Thoracic aorta (tissue), 2 donors: ENCODE measurements at regions not wholly inside any gene's neighbourhood (a gene's known extent, or its start where the extent isn't known, plus 50 kb on each side); places are given as distances from the start of the nearest gene placed in this dataset.

Experiments
- ATAC-seq: fragments of 150-250 bp; one replicate; pipeline ENCODE4 v1.8.0; 2017; ENCODE audit warnings: low read depth; ENCODE audit not compliant: insufficient number of reproducible peaks, low FRiP score
- DNase-seq: peaks from one replicate; pipeline ENCODE4 v3.0.0-alpha.2; 2020; ENCODE audit warnings: low spot score
- H3K27ac ChIP-seq, 2 donors: fragments of 200-600 bp; sonication (generic); 1 replicate in 1 of 2; 2 replicates in 1 of 2; pipeline ENCODE4 v1.5.1; 2016; ENCODE audit warnings: mild to moderate bottlenecking in 2 of 2, moderate library complexity in 2 of 2
- H3K27me3 ChIP-seq: fragments of 200-600 bp; sonication (generic); replicated peaks from 2 replicates; pipeline ENCODE4 v1.6.0; 2016; ENCODE audit warnings: mild to moderate bottlenecking; ENCODE audit not compliant: insufficient read depth
- H3K36me3 ChIP-seq: fragments of 200-600 bp; sonication (generic); one replicate; pipeline ENCODE4 v1.5.1; 2016
- H3K4me1 ChIP-seq, 2 donors: fragments of 200-600 bp; sonication (generic); 1 replicate in 1 of 2; 2 replicates in 1 of 2; pipeline versions ENCODE4 v1.5.1 to v1.6.0; 2016; ENCODE audit warnings: low read depth in 2 of 2, mild to moderate bottlenecking in 1 of 2; ENCODE audit not compliant: control insufficient read depth in 1 of 2
- H3K4me3 ChIP-seq: fragments of 200-600 bp; sonication (generic); 2 replicates; pipeline ENCODE4 v1.5.1; 2016; ENCODE audit warnings: mild to moderate bottlenecking
- H3K9me3 ChIP-seq: fragments of 200-600 bp; sonication (generic); 2 replicates; pipeline ENCODE4 v1.5.1; 2016
- CTCF ChIP-seq: fragments of 200-600 bp; sonication (generic); IDR thresholded peaks from one replicate; pipeline ENCODE4 v1.5.1; 2019; ENCODE audit warnings: antibody characterized with exemption

- Histone ChIP-seq H3K4me3 (no peak overlapping the region), H3K36me3 (no peaks in the 10 kb centered on the region), H3K27ac (peak overlapping the region; percentile 53 to 68), H3K9me3 (no peaks in the 10 kb centered on the region), H3K4me1 (peaks cover 10 to 39% of the 10 kb centered on the region in 2 donors), H3K27me3 (no peaks in the 10 kb centered on the region)
- no peak for TF ChIP-seq CTCF
- DNase-seq: no peak
- ATAC-seq: peak; percentile 79
These were observed 537.7 kb upstream of the MDFIC2 start for GRCh38 chr3:70849911-70850699.

GRCh38 chr3:70840106-70840870 lies 527.9 kb upstream of the MDFIC2 start:
- Histone ChIP-seq H3K4me3 (no peak overlapping the region), H3K27me3 (no peaks in the 10 kb centered on the region), H3K36me3 (no peaks in the 10 kb centered on the region), H3K9me3 (no peaks in the 10 kb centered on the region), H3K4me1 (peaks cover 0 to 14% of the 10 kb centered on the region in 2 donors), H3K27ac (no peak overlapping the region)
- no peak for ATAC-seq
- no peak for TF ChIP-seq CTCF
- DNase-seq: no peak

- peaks cover 20 to 29% of the 10 kb centered on the region in 2 donors for H3K4me1 ChIP-seq
- no peak for TF ChIP-seq CTCF
- H3K4me3 ChIP-seq: no peak overlapping the region
- H3K27me3 ChIP-seq: no peaks in the 10 kb centered on the region
- H3K27ac ChIP-seq: peak overlapping the region; percentile 66 to 83
- no peaks in the 10 kb centered on the region for H3K36me3 ChIP-seq
- H3K9me3 ChIP-seq: no peaks in the 10 kb centered on the region
- ATAC-seq: no peak
- no peak for DNase-seq
These were observed 521.0 kb upstream of the MDFIC2 start for GRCh38 chr3:70833239-70833960.

- TF ChIP-seq CTCF: no peak
- ATAC-seq: no peak
These were observed 520.4 kb upstream of the MDFIC2 start for GRCh38 chr3:70832834-70833205.

More at GRCh38 chr3:70832834-70833205, 520.4 kb upstream of the MDFIC2 start:
- Histone ChIP-seq H3K4me1 (peaks cover 20 to 33% of the 10 kb centered on the region in 2 donors), H3K9me3 (no peaks in the 10 kb centered on the region), H3K36me3 (no peaks in the 10 kb centered on the region), H3K27me3 (no peaks in the 10 kb centered on the region), H3K4me3 (no peak overlapping the region), H3K27ac (peak overlapping the region; percentile 66 to 83)
- no peak for DNase-seq
